K562 (cell line): ENCODE measurements at regions not wholly inside any gene's neighbourhood (a gene's known extent, or its start where the extent isn't known, plus 50 kb on each side); places are given as distances from the start of the nearest gene placed in this dataset.

Experiments used
- ATAC-seq: fragments of 200-7000 bp; cut with Tn5 transposase; 3 replicates; pipeline ENCODE4 v1.9.1; 2020; ENCODE audit warnings: moderate library complexity
- BruUV-seq: library from RNA; stranded (reverse); fragments of 400-500 nt; replicated peaks from 2 replicates; lab custom pipeline; 2021; lab: Mats Ljungman, UMichigan
- CTCF ChIA-PET: fragments of 300-600 bp; formaldehyde crosslinking; extraction: SDS; loops from one replicate; lab custom pipeline; 2021; ENCODE audit warnings: low intra/inter-chr PET ratio; lab: Yijun Ruan, JAX
- POLR2A ChIA-PET: fragments of 300-600, 350-650 bp; sonication (Branson Sonifier 250); formaldehyde crosslinking; extraction: SDS; loops from one replicate; lab custom pipeline; 2021; ENCODE audit warnings: antibody characterized with exemption, inconsistent platforms; lab: Yijun Ruan, JAX
- DNase-seq, 4 experiments: peaks; one replicate each; pipeline versions ENCODE4 v3.0.0 to v3.0.0-alpha.2; 2011 to 2018; ENCODE audit warnings: low spot score in 3 of 4, mixed read lengths in 3 of 4; ENCODE audit errors: extremely low read depth in 1 of 4
- FAIRE-seq: peaks from 2 replicates; lab custom pipeline; 2011; peaks lifted over from hg19 to GRCh38; lab: Jason Lieb, UNC
- H2AFZ ChIP-seq: 2 replicates; pipeline ENCODE4 v1.6.0; 2011; ENCODE audit warnings: low read depth, low read length, control low read depth, inconsistent platforms
- H3K27ac ChIP-seq: fragments of 200-600 bp; 3 replicates; pipeline ENCODE4 v1.8.0; 2011; ENCODE audit warnings: low read depth, mild to moderate bottlenecking, control low read depth, inconsistent platforms, low read length, moderate library complexity, mixed read lengths; ENCODE audit errors: extremely low read depth
- H3K27me3 ChIP-seq, 2 experiments: fragments of 300-600 bp in 1 of 2; 2 replicates in 1 of 2; 3 replicates in 1 of 2; pipeline versions ENCODE4 v1.6.0 to v1.8.0; 2011; ENCODE audit warnings: inconsistent platforms in 2 of 2, low read length in 2 of 2, mild to moderate bottlenecking in 1 of 2, mixed read lengths in 1 of 2, moderate library complexity in 1 of 2; ENCODE audit not compliant: control insufficient read depth in 2 of 2, insufficient read depth in 2 of 2
- H3K36me3 ChIP-seq: fragments of 300-600 bp; 3 replicates; pipeline ENCODE4 v1.8.0; 2011; ENCODE audit warnings: mild to moderate bottlenecking, low read length, inconsistent platforms; ENCODE audit not compliant: control insufficient read depth, insufficient read depth
- H3K4me1 ChIP-seq, 2 experiments: fragments of 200-600 bp in 1 of 2; replicated peaks in 1 of 2; 2 replicates in 1 of 2; 3 replicates in 1 of 2; pipeline versions ENCODE4 v1.5.1 to v1.8.0; 2011; ENCODE audit warnings: inconsistent platforms in 2 of 2, low read length in 2 of 2, mild to moderate bottlenecking in 1 of 2, mixed read lengths in 1 of 2, moderate library complexity in 1 of 2; ENCODE audit not compliant: control insufficient read depth in 2 of 2, insufficient read depth in 2 of 2
- H3K4me2 ChIP-seq: 2 replicates; pipeline ENCODE4 v1.6.1; 2011; ENCODE audit warnings: low read length, control low read depth, inconsistent platforms, mixed read lengths; ENCODE audit not compliant: insufficient read depth
- H3K4me3 ChIP-seq: fragments of 200-600 bp; sonication (generic), shearing (Covaris generic); 2 replicates; pipeline ENCODE4 v1.5.1; 2016; ENCODE audit warnings: control low read depth, inconsistent platforms
- H3K79me2 ChIP-seq: fragments of 200-600 bp; 3 replicates; pipeline ENCODE4 v1.8.0; 2011; ENCODE audit warnings: low read length, inconsistent platforms; ENCODE audit not compliant: control insufficient read depth, insufficient read depth
- H3K9ac ChIP-seq, 2 experiments: 2 replicates each; pipeline versions ENCODE4 v1.6.0 to v1.6.1; 2011; ENCODE audit warnings: low read depth in 2 of 2, low read length in 2 of 2, control low read depth in 1 of 2, inconsistent platforms in 1 of 2, mild to moderate bottlenecking in 1 of 2, mixed read lengths in 1 of 2; ENCODE audit not compliant: insufficient read depth in 1 of 2
- H3K9me1 ChIP-seq: one replicate; pipeline ENCODE4 v1.6.0; 2011; ENCODE audit warnings: inconsistent platforms, mild to moderate bottlenecking, low read length, moderate library complexity; ENCODE audit not compliant: control insufficient read depth, insufficient read depth
- H3K9me3 ChIP-seq: replicated peaks from 2 replicates; pipeline ENCODE4 v1.5.1; 2011; ENCODE audit warnings: low read depth, low read length, inconsistent platforms; ENCODE audit not compliant: control insufficient read depth, insufficient read depth
- H4K20me1 ChIP-seq: replicated peaks from 2 replicates; pipeline ENCODE4 v1.6.1; 2011; ENCODE audit warnings: low read length, inconsistent platforms, mixed read lengths; ENCODE audit not compliant: control insufficient read depth, insufficient read depth
- C11orf30 ChIP-seq: fragments of 450-650 bp; IDR thresholded peaks from 2 replicates; pipeline ENCODE4 v1.6.1; 2016; ENCODE audit warnings: low read depth, mild to moderate bottlenecking
- FOXA1 ChIP-seq: fragments of 450-650 bp; IDR thresholded peaks from 2 replicates; pipeline ENCODE4 v1.6.1; 2016; ENCODE audit warnings: mild to moderate bottlenecking, borderline replicate concordance
- HNRNPH1 ChIP-seq: fragments of 200-400 bp; formaldehyde crosslinking; optimal IDR thresholded peaks from 2 replicates; pipeline ENCODE3; 2017; ENCODE audit warnings: low read depth, mild to moderate bottlenecking, low read length, moderate library complexity
- IRF1 ChIP-seq: sonication (generic); formaldehyde crosslinking; IDR thresholded peaks from 2 replicates; pipeline ENCODE4 v1.8.0; 2022; ENCODE audit warnings: missing genetic modification reagents, mild to moderate bottlenecking, borderline replicate concordance
- MAFF ChIP-seq: IDR thresholded peaks from 2 replicates; pipeline ENCODE4 v1.6.1; 2012; ENCODE audit warnings: low read length, improper control_type of control experiment
- NRF1 ChIP-seq, 2 experiments: fragments of 450-650 bp; IDR thresholded peaks in 1 of 2; conservative IDR thresholded peaks in 1 of 2; 2 replicates each; pipeline ENCODE4 v1.6.1; 2014; ENCODE audit warnings: mild to moderate bottlenecking in 2 of 2
- RBM17 ChIP-seq: fragments of 200-400 bp; formaldehyde crosslinking; IDR thresholded peaks from 2 replicates; pipeline ENCODE4 v1.6.1; 2017; ENCODE audit warnings: low read depth, mild to moderate bottlenecking, low read length, borderline replicate concordance
- SMAD1 ChIP-seq: fragments of 150-350 bp; IDR thresholded peaks from 2 replicates; pipeline ENCODE4 v1.6.1; 2014; ENCODE audit warnings: low read length, low read depth; ENCODE audit not compliant: partially characterized antibody
- ZNF316 ChIP-seq: fragments of 450-650 bp; IDR thresholded peaks from 2 replicates; pipeline ENCODE4 v1.6.1; 2016
- WGBS: fragments of 100-300 bp; shearing (Covaris generic); methylation state at CpG from one replicate; pipeline ENCODE4 v1.1.6; 2016; ENCODE audit warnings: low coverage, mixed read lengths; ENCODE audit not compliant: insufficient coverage; ENCODE audit errors: missing lambda C conversion rate; 5-methylcytosine and 5-hydroxymethylcytosine counted together
- in situ Hi-C: fragments of 300-500 bp; cut with MboI; formaldehyde crosslinking; loops from 4 replicates; pipeline ENCODE4 v1.15.0; 2018; ENCODE audit warnings: inconsistent platforms, mixed read lengths
- intact Hi-C: fragments of 100-400 bp; cut with micrococcal nuclease; formaldehyde crosslinking; loops from 2 replicates; pipeline ENCODE4 v1.14.2; 2022
- TF ChIP-seq, protein P1 (sequence below): fragments of 250-450 bp; sonication (Bioruptor Pico); IDR thresholded peaks from 2 replicates; pipeline ENCODE4 v1.9.0; 2021; ENCODE audit warnings: mild to moderate bottlenecking, inconsistent platforms
- TF ChIP-seq, protein P2 (sequence below): fragments of 250-450 bp; sonication (Bioruptor Pico); IDR thresholded peaks from 2 replicates; pipeline ENCODE4 v1.4.0; 2020; ENCODE audit warnings: borderline replicate concordance

GRCh38 chr12:29895966-29896365 is 112.2 kb upstream of the TMTC1 start (continued):
- no peak for TF ChIP-seq NRF1 (conservative IDR thresholded peaks at IDR 0.05 in 1 of 2, IDR thresholded peaks at IDR 0.05 in 1 of 2)

DNA sequence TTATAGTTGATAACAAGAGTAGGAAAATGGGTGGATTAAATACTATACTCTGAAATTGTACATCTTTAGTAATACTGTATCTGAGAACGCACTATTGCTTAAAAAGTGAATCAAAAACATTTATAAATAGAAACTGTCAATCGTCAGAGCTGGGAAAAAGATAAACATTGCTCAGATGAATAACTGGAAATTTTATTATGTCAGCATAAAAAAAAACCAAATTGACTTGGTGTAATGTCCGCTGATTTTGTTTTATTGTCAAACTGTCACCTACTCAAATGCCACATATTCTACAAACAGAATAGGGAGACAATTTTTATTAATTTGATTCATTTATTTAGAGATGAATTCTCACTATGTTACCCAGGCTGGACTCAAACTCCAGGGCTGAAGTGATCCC is 109.3 kb upstream of the TMTC1 start:
- Histone ChIP-seq H3K9ac (no peak overlapping the region), H3K4me1 (no peaks in the 10 kb centered on the region), H2AFZ (no peak overlapping the region)
- ATAC-seq, result no peak
- intact Hi-C loops, result no loop called here
- TF ChIP-seq FOXA1 (no peak), ZNF316 (peak; percentile 36; the same call in 1 of the 2 replicates), C11orf30 (peak; percentile 18; the same call in 1 of the 2 replicates), MAFF (peak; percentile 26; the same call in 1 of the 2 replicates)
- TF ChIP-seq, all 486 proteins: peak for 3
- Histone ChIP-seq H3K36me3 (no peaks in the 10 kb centered on the region), H3K4me3 (no peak overlapping the region), H4K20me1 (no peaks in the 10 kb centered on the region), H3K9me1 (no peaks in the 10 kb centered on the region), H3K4me2 (no peak overlapping the region), H3K9me3 (no peaks in the 10 kb centered on the region; the same call in 1 of the 2 replicates), H3K27ac (no peak overlapping the region), H3K27me3 (no peaks in the 10 kb centered on the region), H3K79me2 (no peaks in the 10 kb centered on the region)
- no peak for DNase-seq
- BruUV-seq, result no TSS peak
- WGBS, result 2% methylated on average over 3 of the region's 3 CpGs
- CTCF ChIA-PET, result no interaction called here
- FAIRE-seq, result no peak
- in situ Hi-C loops, result no loop called here
- POLR2A ChIA-PET, result no interaction called here

- Histone ChIP-seq H3K9me1 (no peaks in the 10 kb centered on the region), H3K79me2 (no peaks in the 10 kb centered on the region), H3K27me3 (no peaks in the 10 kb centered on the region), H3K36me3 (no peaks in the 10 kb centered on the region), H3K4me1 (no peaks in the 10 kb centered on the region), H4K20me1 (no peaks in the 10 kb centered on the region), H2AFZ (no peak overlapping the region), H3K4me3 (no peak overlapping the region), H3K4me2 (no peak overlapping the region), H3K9ac (no peak overlapping the region), H3K27ac (no peak overlapping the region), H3K9me3 (no peaks in the 10 kb centered on the region; the same call in 1 of the 2 replicates)
- POLR2A ChIA-PET, result no interaction called here
- WGBS, result 0% methylated on average over 3 of the region's 3 CpGs
- intact Hi-C loops, result no loop called here
- DNase-seq (no peak), FAIRE-seq (no peak), ATAC-seq (no peak)
- in situ Hi-C loops, result no loop called here
- CTCF ChIA-PET, result no interaction called here
- BruUV-seq, result no TSS peak
- TF ChIP-seq, protein P1, sequence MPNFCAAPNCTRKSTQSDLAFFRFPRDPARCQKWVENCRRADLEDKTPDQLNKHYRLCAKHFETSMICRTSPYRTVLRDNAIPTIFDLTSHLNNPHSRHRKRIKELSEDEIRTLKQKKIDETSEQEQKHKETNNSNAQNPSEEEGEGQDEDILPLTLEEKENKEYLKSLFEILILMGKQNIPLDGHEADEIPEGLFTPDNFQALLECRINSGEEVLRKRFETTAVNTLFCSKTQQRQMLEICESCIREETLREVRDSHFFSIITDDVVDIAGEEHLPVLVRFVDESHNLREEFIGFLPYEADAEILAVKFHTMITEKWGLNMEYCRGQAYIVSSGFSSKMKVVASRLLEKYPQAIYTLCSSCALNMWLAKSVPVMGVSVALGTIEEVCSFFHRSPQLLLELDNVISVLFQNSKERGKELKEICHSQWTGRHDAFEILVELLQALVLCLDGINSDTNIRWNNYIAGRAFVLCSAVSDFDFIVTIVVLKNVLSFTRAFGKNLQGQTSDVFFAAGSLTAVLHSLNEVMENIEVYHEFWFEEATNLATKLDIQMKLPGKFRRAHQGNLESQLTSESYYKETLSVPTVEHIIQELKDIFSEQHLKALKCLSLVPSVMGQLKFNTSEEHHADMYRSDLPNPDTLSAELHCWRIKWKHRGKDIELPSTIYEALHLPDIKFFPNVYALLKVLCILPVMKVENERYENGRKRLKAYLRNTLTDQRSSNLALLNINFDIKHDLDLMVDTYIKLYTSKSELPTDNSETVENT (CRISPR knock-in tag), result no peak
- no peak for TF ChIP-seq SMAD1
- TF ChIP-seq IRF1 (CRISPR knock-in tag), result no peak
- TF ChIP-seq, protein P2, sequence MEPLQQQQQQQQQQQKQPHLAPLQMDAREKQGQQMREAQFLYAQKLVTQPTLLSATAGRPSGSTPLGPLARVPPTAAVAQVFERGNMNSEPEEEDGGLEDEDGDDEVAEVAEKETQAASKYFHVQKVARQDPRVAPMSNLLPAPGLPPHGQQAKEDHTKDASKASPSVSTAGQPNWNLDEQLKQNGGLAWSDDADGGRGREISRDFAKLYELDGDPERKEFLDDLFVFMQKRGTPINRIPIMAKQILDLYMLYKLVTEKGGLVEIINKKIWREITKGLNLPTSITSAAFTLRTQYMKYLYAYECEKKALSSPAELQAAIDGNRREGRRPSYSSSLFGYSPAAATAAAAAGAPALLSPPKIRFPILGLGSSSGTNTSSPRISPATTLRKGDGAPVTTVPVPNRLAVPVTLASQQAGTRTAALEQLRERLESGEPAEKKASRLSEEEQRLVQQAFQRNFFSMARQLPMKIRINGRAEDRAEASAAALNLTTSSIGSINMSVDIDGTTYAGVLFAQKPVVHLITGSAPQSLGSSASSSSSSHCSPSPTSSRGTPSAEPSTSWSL (CRISPR knock-in tag), result no peak
- TF ChIP-seq HNRNPH1, result no peak
- no peak for TF ChIP-seq RBM17
Measured at GRCh38 chr12:29891792-29892191, 108.0 kb upstream of the TMTC1 start.
